Fibroblast of mammary gland (primary cell): ENCODE measurements at regions not wholly inside any gene's neighbourhood (a gene's known extent, or its start where the extent isn't known, plus 50 kb on each side); places are given as distances from the start of the nearest gene placed in this dataset.
A peak's percentile ranks its signal among the peaks of the same experiment; 100 is the strongest.

ENCODE experiments used
- DNase-seq: peaks from one replicate; pipeline ENCODE4 v3.0.0-alpha.2; 2010; ENCODE audit warnings: low read depth
- H3K4me3 ChIP-seq: 2 replicates; pipeline ENCODE4 v1.5.1; 2011; ENCODE audit warnings: low read depth, mild to moderate bottlenecking, low read length, moderate library complexity; ENCODE audit not compliant: control insufficient read depth
- TF ChIP-seq, protein P1 (sequence below): conservative IDR thresholded peaks from 2 replicates; pipeline ENCODE4 v1.5.1; 2011; ENCODE audit warnings: low read depth, low read length, inconsistent platforms; ENCODE audit not compliant: control insufficient read depth, insufficient read depth

GRCh38 chr11:119835753-119836152 is 106.8 kb upstream of the NECTIN1 start:
- H3K4me3 ChIP-seq, result no peak overlapping the region
- no peak for DNase-seq
- TF ChIP-seq, protein P1, sequence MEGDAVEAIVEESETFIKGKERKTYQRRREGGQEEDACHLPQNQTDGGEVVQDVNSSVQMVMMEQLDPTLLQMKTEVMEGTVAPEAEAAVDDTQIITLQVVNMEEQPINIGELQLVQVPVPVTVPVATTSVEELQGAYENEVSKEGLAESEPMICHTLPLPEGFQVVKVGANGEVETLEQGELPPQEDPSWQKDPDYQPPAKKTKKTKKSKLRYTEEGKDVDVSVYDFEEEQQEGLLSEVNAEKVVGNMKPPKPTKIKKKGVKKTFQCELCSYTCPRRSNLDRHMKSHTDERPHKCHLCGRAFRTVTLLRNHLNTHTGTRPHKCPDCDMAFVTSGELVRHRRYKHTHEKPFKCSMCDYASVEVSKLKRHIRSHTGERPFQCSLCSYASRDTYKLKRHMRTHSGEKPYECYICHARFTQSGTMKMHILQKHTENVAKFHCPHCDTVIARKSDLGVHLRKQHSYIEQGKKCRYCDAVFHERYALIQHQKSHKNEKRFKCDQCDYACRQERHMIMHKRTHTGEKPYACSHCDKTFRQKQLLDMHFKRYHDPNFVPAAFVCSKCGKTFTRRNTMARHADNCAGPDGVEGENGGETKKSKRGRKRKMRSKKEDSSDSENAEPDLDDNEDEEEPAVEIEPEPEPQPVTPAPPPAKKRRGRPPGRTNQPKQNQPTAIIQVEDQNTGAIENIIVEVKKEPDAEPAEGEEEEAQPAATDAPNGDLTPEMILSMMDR, result no peak

DNA sequence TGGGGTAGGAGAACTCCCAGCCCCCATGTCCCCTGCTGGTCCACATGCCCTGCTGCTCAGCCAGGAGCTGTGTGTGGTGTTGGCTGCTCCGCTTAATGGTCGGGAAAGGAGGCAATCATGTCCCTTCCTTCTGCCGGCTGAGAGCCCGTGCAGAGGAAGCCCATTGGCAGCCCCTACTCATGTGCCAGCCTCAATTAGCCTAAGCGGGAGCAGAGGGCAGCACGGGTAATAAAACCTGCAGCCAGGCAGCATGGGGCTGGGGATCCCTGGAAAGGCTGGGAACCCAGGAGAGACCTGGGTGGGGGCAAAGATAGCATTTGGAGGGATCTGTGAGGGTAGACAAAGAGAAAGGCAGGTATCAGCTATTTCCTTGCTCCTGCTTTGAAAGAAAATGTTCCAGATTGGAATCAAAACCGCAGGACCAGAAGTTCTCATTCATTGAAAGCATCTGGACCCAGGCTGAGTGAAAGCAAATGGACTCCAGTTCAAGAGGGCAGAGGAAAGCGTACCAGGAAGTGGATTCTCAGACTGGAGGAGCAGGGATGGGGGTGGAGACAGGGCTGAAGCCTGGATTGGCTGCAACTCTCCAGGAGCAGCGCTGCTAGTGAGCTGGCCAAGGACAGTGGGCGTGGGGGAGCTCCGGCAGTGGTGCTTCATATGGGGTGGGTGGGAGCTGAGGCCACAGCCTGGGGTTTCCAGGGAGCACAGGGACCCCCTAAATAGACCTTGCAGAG is 103.4 kb upstream of the NECTIN1 start:
- TF ChIP-seq, protein P1, result no peak
- H3K4me3 ChIP-seq, result no peak overlapping the region
- DNase-seq, result peak; percentile 65

GRCh38 chr11:119831011-119831410 is 102.0 kb upstream of the NECTIN1 start:
- DNase-seq, result no peak
- no peak overlapping the region for H3K4me3 ChIP-seq
- TF ChIP-seq, protein P1, result no peak

DNA sequence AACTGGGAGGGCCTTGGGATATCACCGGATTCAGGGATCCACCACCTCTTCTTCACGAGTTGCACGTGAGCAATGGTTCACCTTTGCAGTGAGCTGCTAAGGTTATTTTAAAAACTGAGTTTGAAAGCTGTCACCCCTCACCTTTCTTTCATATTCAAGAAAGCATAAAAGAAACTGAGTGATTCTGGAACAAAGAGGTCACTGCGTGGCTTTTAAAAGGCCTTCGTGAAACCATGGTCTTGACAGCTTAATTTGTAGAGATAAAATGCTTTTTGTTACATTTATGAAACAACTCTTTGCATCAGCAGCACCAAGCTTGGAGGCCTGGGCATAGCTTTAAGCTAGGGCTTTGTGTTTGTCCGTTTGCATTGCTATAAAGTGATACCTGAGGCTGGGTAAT is 101.4 kb upstream of the NECTIN1 start:
- no peak overlapping the region for H3K4me3 ChIP-seq
- TF ChIP-seq, protein P1, result no peak
- DNase-seq, result no peak

DNA sequence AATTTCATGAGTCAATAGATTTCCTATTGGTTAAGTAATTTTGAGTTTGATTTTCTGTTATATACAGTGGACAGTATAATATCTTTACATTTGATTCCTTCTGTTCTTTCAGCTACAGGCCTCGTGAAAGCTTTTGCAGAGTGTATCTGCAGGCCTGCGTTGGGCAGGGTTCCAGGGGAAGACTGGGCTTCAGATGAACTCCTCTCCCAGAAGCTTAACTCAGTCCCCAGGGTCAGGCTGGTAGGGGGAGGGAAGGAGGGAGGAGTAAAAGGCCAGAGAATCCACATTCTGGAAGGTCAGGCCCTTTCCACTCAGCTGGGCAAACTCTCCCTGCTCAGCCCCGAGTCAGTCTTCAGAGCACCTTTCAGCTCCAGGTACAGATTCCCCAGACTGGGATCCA is 100.4 kb upstream of the NECTIN1 start:
- TF ChIP-seq, protein P1, result no peak
- no peak for DNase-seq
- no peak overlapping the region for H3K4me3 ChIP-seq

- H3K4me3 ChIP-seq, result no peak overlapping the region
- DNase-seq, result no peak
- TF ChIP-seq, protein P1, result no peak
Measured at GRCh38 chr11:119828819-119829218, 99.8 kb upstream of the NECTIN1 start.
